NT2/D1 (cell line): ENCODE measurements at regions not wholly inside any gene's neighbourhood (a gene's known extent, or its start where the extent isn't known, plus 50 kb on each side); places are given as distances from the start of the nearest gene placed in this dataset.

Experiments used
- SUZ12 ChIP-seq: IDR thresholded peaks from 2 replicates; pipeline ENCODE4 v1.6.1; 2011; ENCODE audit not compliant: insufficient read length, insufficient read depth; ENCODE audit errors: extremely low read depth
- ZNF274 ChIP-seq: IDR thresholded peaks from 2 replicates; pipeline ENCODE4 v1.6.1; 2011; ENCODE audit warnings: mild to moderate bottlenecking, low read depth, low read length

DNA sequence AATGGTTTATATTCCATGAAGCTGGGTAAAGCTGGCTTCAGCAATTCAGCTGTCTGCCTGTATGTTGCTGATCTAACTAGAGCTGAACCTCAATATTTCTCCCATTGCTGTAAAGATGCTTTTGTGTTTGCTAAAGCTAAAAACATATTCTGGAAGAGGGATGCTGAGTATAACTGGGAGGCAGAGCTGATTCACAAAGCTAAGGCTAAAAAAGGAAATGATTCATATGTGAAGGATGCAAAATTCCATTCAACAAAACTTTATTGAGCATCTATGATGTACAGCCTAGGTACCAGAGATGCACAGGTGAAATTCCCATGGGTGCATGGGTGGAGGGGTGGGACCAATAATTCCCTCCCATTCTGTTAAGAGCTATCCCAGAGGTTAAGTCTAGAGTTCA is 193.9 kb downstream of the KIF18A start:
- no peak for TF ChIP-seq ZNF274
- TF ChIP-seq SUZ12 = no peak
